ENCODE measurements at regions not wholly inside any gene's neighbourhood (a gene's known extent, or its start where the extent isn't known, plus 50 kb on each side); places are given as distances from the start of the nearest gene placed in this dataset.

GRCh38 chr2:489084-489483 is 188.1 kb downstream of the TMEM18 start:
- intact Hi-C loops (cut with micrococcal nuclease): no loop called here
- Histone ChIP-seq H3K4me1 (ENCODE audit: insufficient read depth, low read length) (no peaks in the 10 kb centered on the region), H3K9ac (ENCODE audit: low read length) (no peak overlapping the region), H4K20me1 (ENCODE audit: low read length) (no peaks in the 10 kb centered on the region), H3K36me3 (ENCODE audit: low read depth, low read length) (no peaks in the 10 kb centered on the region), H3K9me2 (replicated peaks; ENCODE audit: low read length) (no peaks in the 10 kb centered on the region), H3F3A (ENCODE audit: low read length, unreplicated experiment) (no peaks in the 10 kb centered on the region), H3K27ac (ENCODE audit: low read length) (no peak overlapping the region), H3K4me2 (ENCODE audit: low read length) (no peak overlapping the region), H2AFZ (ENCODE audit: low read length) (no peak overlapping the region), H3K9me3 (ENCODE audit: low read length) (no peaks in the 10 kb centered on the region), H3K4me3 (ENCODE audit: low read length) (no peak overlapping the region), H3K79me2 (ENCODE audit: low read length) (no peaks in the 10 kb centered on the region), H3K27me3 (ENCODE audit: low read length) (peaks cover 68% of the 10 kb centered on the region)
- no TSS peak for BruUV-seq (replicated peaks)
- DNase-seq (no peak), ATAC-seq (no peak)
- ChIA-PET POLR2A (ENCODE audit: unreplicated experiment) (no interaction called here), CTCF (no interaction called here)
- TF ChIP-seq CTCF (conservative IDR thresholded peaks at IDR 0.05; ENCODE audit: low read depth, low read length) (no peak), EZH2 (IDR thresholded peaks at IDR 0.05; ENCODE audit: low read length, unreplicated experiment) (no peak), EZH2phosphoT487 (IDR thresholded peaks at IDR 0.05; ENCODE audit: borderline replicate concordance, low read length) (no peak)

DNA sequence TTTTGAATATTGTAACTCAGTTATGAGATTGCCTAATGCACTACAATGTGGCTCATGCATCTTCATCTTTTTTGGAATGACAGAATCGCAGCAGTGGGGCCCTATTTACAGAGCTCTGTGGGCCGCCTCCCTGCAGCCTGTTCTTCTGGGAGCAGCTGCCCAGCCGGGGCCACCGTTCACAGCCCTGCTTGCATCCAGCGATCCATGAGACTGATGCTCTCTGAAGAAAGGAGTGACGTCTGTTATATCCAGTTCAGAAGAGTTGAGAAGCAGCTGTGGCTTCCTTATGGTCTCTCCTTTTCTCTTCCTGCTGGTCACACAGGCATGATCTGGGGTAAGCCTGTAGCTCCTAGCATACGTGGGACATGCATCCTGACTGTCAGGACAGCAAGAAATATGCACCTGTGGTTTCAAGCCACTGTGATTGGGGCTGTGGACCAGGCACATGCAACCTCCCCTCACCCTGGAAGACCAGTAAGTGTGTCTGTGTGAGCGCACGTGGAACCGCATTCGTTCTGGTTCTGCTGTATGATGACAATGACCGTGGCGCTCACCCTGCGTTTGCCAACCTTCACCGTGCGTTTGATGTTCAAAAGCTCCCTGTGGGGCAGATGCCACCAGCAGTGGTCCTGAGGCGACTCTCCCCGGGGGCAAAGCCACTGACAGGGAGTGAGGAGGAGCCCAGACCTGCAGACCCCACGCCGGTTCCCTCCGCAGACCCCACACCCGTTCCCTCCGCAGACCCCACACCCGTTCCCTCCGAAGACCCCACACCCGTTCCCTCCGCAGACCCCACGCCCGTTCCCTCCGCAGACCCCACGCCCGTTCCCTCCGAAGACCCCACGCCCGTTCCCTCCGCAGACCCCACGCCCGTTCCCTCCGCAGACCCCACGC is 189.8 kb downstream of the TMEM18 start:
- DNase-seq: no peak
- no peak for ATAC-seq
- no peaks in the 10 kb centered on the region for H3F3A ChIP-seq (ENCODE audit: low read length, unreplicated experiment)
- H3K27ac ChIP-seq (ENCODE audit: low read length): no peak overlapping the region
- H3K9me3 ChIP-seq (ENCODE audit: low read length): no peaks in the 10 kb centered on the region
- no TSS peak for BruUV-seq (replicated peaks)
- H2AFZ ChIP-seq (ENCODE audit: low read length): no peak overlapping the region
- H3K4me2 ChIP-seq (ENCODE audit: low read length): no peak overlapping the region
- ChIA-PET POLR2A (ENCODE audit: unreplicated experiment) (interaction anchor here (0.6 kb wide), 1 partner anchor 179 kb away, joined by 5 read pairs; no protein-coding TSS in a partner anchor), CTCF (no interaction called here)
- peaks cover 77% of the 10 kb centered on the region for H3K27me3 ChIP-seq (ENCODE audit: low read length)
- no peak for TF ChIP-seq EZH2phosphoT487 (IDR thresholded peaks at IDR 0.05; ENCODE audit: borderline replicate concordance, low read length)
- TF ChIP-seq CTCF (conservative IDR thresholded peaks at IDR 0.05; ENCODE audit: low read depth, low read length): no peak
- no peak for TF ChIP-seq EZH2 (IDR thresholded peaks at IDR 0.05; ENCODE audit: low read length, unreplicated experiment)
- H3K9ac ChIP-seq (ENCODE audit: low read length): no peak overlapping the region
- no peaks in the 10 kb centered on the region for H3K79me2 ChIP-seq (ENCODE audit: low read length)
- no peaks in the 10 kb centered on the region for H3K36me3 ChIP-seq (ENCODE audit: low read depth, low read length)
- intact Hi-C loops (cut with micrococcal nuclease): no loop called here
- H3K4me1 ChIP-seq (ENCODE audit: insufficient read depth, low read length): no peaks in the 10 kb centered on the region
- no peaks in the 10 kb centered on the region for H4K20me1 ChIP-seq (ENCODE audit: low read length)
- H3K9me2 ChIP-seq (replicated peaks; ENCODE audit: low read length): no peaks in the 10 kb centered on the region
- no peak overlapping the region for H3K4me3 ChIP-seq (ENCODE audit: low read length)

- peaks cover 78% of the 10 kb centered on the region for H3K27me3 ChIP-seq (ENCODE audit: low read length)
- TF ChIP-seq CTCF (conservative IDR thresholded peaks at IDR 0.05; ENCODE audit: low read depth, low read length) (no peak), EZH2phosphoT487 (IDR thresholded peaks at IDR 0.05; ENCODE audit: borderline replicate concordance, low read length) (no peak), EZH2 (IDR thresholded peaks at IDR 0.05; ENCODE audit: low read length, unreplicated experiment) (no peak)
- BruUV-seq (replicated peaks): no TSS peak
- CTCF ChIA-PET: no interaction called here
- ATAC-seq (no peak), DNase-seq (no peak)
- POLR2A ChIA-PET (ENCODE audit: unreplicated experiment): interaction anchor here (0.7 kb wide), 1 partner anchor 169 kb away, joined by 3 read pairs; no protein-coding TSS in a partner anchor
- H3K27ac ChIP-seq (ENCODE audit: low read length): no peak overlapping the region
- no peaks in the 10 kb centered on the region for H3K9me3 ChIP-seq (ENCODE audit: low read length)
- H3K4me3 ChIP-seq (ENCODE audit: low read length): no peak overlapping the region
- no peaks in the 10 kb centered on the region for H4K20me1 ChIP-seq (ENCODE audit: low read length)
- H3F3A ChIP-seq (ENCODE audit: low read length, unreplicated experiment): no peaks in the 10 kb centered on the region
- H2AFZ ChIP-seq (ENCODE audit: low read length): no peak overlapping the region
- no peaks in the 10 kb centered on the region for H3K36me3 ChIP-seq (ENCODE audit: low read depth, low read length)
- H3K4me1 ChIP-seq (ENCODE audit: insufficient read depth, low read length): no peaks in the 10 kb centered on the region
- H3K79me2 ChIP-seq (ENCODE audit: low read length): no peaks in the 10 kb centered on the region
- no peak overlapping the region for H3K9ac ChIP-seq (ENCODE audit: low read length)
- intact Hi-C loops (cut with micrococcal nuclease): no loop called here
- H3K4me2 ChIP-seq (ENCODE audit: low read length): no peak overlapping the region
- H3K9me2 ChIP-seq (replicated peaks; ENCODE audit: low read length): no peaks in the 10 kb centered on the region
Observed at GRCh38 chr2:486371-486770, 190.8 kb downstream of the TMEM18 start.

All from PC-3 (cell line).